ENCODE measurements at regions not wholly inside any gene's neighbourhood (a gene's known extent, or its start where the extent isn't known, plus 50 kb on each side); places are given as distances from the start of the nearest gene placed in this dataset.

DNA sequence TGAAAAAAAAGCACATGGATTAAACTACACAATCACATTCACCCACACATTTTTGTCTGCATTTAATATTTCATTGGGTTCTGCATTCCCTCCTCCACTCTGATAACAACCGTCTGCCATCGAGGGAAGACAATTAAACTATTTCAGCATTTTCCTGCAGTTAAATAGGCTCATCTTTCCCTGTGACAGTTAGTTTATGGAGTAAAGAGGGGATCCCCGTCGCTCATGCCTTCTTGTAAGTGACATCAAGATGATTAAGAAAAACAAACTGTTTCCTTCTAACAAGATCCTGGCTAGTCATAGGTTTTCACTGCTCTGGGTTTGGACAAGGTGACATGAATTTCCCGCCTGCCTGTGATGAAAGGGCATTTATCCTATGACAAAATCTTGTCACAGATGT, 98.0 kb upstream of the DYNLRB2 start:
- H3K27me3 ChIP-seq: peaks cover 88% of the 10 kb centered on the region
- DNase-seq (ENCODE audit: low read depth in 1 of 2, low spot score in 1 of 2): no peak
- no peak for TF ChIP-seq CTCF (IDR thresholded peaks at IDR 0.05; ENCODE audit: low read depth, low read length)
- no peak overlapping the region for H3K27ac ChIP-seq
- no peaks in the 10 kb centered on the region for H3K9me3 ChIP-seq (ENCODE audit: low read depth)
- no peaks in the 10 kb centered on the region for H3K36me3 ChIP-seq
- H3K4me3 ChIP-seq: no peak overlapping the region
- no peaks in the 10 kb centered on the region for H3K4me1 ChIP-seq (ENCODE audit: low read depth)

DNA sequence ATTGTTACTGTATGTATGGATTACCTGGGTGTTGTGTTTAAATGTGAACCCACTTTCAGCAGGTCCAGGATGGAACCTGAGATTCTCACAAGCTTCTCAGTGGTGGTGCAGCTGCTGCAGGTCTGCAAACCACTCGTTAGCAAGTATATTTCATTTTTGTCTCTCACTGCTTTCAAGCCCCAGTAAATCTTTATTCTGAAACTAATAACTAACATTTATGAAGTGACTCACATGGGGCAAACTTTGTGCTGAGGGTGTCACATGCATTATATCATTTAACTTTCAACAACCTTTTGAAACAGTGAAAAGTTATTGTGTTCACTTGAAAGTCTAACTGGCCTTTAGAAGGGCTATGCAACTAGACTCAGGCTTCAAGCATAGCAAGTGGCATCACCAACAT, 98.9 kb upstream of the DYNLRB2 start:
- TF ChIP-seq CTCF (IDR thresholded peaks at IDR 0.05; ENCODE audit: low read depth, low read length): no peak
- Histone ChIP-seq H3K4me3 (no peak overlapping the region), H3K4me1 (ENCODE audit: low read depth) (no peaks in the 10 kb centered on the region), H3K9me3 (ENCODE audit: low read depth) (no peaks in the 10 kb centered on the region), H3K27ac (no peak overlapping the region), H3K27me3 (peaks cover 88% of the 10 kb centered on the region), H3K36me3 (no peaks in the 10 kb centered on the region)
- DNase-seq (ENCODE audit: low read depth in 1 of 2, low spot score in 1 of 2): no peak

- H3K9me3 ChIP-seq (ENCODE audit: low read depth): no peaks in the 10 kb centered on the region
- no peak for TF ChIP-seq CTCF (IDR thresholded peaks at IDR 0.05; ENCODE audit: low read depth, low read length)
- no peaks in the 10 kb centered on the region for H3K4me1 ChIP-seq (ENCODE audit: low read depth)
- no peak for DNase-seq (ENCODE audit: low read depth in 1 of 2, low spot score in 1 of 2)
- peaks cover 86% of the 10 kb centered on the region for H3K27me3 ChIP-seq
- no peak overlapping the region for H3K27ac ChIP-seq
- no peaks in the 10 kb centered on the region for H3K36me3 ChIP-seq
- no peak overlapping the region for H3K4me3 ChIP-seq
Measured at GRCh38 chr16:80440667-80441066, 100.1 kb upstream of the DYNLRB2 start.

DNA sequence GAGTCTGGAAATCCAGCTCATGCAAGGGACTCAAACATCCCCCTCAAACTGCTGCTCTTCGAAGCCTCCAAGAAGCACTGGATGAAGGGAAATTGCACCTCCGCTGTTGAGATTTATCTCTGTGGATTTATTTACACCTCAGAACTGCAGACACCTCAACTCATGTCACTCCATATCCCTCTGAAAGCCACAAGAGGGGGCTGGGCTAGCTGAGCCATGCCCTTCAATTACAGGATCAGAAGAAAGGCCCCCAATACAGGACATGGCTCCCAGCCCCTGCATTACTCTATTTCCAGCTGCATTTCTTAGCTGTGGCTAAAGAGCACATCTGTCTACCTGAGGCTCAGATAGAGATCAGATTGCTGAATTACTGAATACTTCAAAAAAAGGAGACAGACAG, 103.1 kb upstream of the DYNLRB2 start:
- Histone ChIP-seq H3K27me3 (peaks cover 77% of the 10 kb centered on the region), H3K9me3 (ENCODE audit: low read depth) (no peaks in the 10 kb centered on the region), H3K36me3 (no peaks in the 10 kb centered on the region), H3K27ac (no peak overlapping the region), H3K4me1 (ENCODE audit: low read depth) (no peaks in the 10 kb centered on the region), H3K4me3 (no peak overlapping the region)
- no peak for DNase-seq (ENCODE audit: low read depth in 1 of 2, low spot score in 1 of 2)
- TF ChIP-seq CTCF (IDR thresholded peaks at IDR 0.05; ENCODE audit: low read depth, low read length): no peak

GRCh38 chr16:80436510-80436909, 104.3 kb upstream of the DYNLRB2 start:
- Histone ChIP-seq H3K36me3 (no peaks in the 10 kb centered on the region), H3K4me3 (no peak overlapping the region), H3K27me3 (peaks cover 73% of the 10 kb centered on the region), H3K9me3 (ENCODE audit: low read depth) (no peaks in the 10 kb centered on the region), H3K4me1 (ENCODE audit: low read depth) (no peaks in the 10 kb centered on the region), H3K27ac (no peak overlapping the region)
- TF ChIP-seq CTCF (IDR thresholded peaks at IDR 0.05; ENCODE audit: low read depth, low read length): no peak
- no peak for DNase-seq (ENCODE audit: low read depth in 1 of 2, low spot score in 1 of 2)

DNA sequence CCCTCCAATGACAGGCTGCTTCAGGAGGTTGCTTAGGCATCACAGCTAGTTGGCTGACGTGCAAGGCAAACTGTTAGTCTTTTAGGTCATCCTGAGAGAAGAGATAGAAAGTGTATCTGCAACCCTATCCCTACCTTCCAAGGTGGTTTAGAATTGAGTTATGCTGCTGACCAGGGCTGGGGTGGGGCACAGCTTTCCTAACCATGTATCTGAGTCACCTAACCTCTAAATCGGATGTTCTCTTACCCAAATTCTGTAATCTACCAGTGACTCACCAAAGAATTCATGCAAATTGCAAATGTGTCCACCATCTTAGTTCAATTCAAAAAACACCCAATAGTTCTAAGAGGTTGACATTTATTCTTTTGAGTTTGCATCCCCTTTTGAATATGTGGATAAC, 107.2 kb upstream of the DYNLRB2 start:
- H3K4me3 ChIP-seq: no peak overlapping the region
- no peak for DNase-seq (ENCODE audit: low read depth in 1 of 2, low spot score in 1 of 2)

More for the DNA sequence above, 107.2 kb upstream of the DYNLRB2 start:
- H3K4me1 ChIP-seq (ENCODE audit: low read depth): no peaks in the 10 kb centered on the region
- H3K36me3 ChIP-seq: no peaks in the 10 kb centered on the region
- H3K9me3 ChIP-seq (ENCODE audit: low read depth): no peaks in the 10 kb centered on the region
- H3K27ac ChIP-seq: no peak overlapping the region
- TF ChIP-seq CTCF (IDR thresholded peaks at IDR 0.05; ENCODE audit: low read depth, low read length): no peak
- peaks cover 66% of the 10 kb centered on the region for H3K27me3 ChIP-seq
